ENCODE measurements at regions not wholly inside any gene's neighbourhood (a gene's known extent, or its start where the extent isn't known, plus 50 kb on each side); places are given as distances from the start of the nearest gene placed in this dataset.

- TF ChIP-seq CTCF (conservative IDR thresholded peaks at IDR 0.05) (no peak), EZH2 (IDR thresholded peaks at IDR 0.05; ENCODE audit: low read depth) (no peak)
Measured at GRCh38 chr6:14732226-14732843, 513.5 kb upstream of the JARID2 start.
